Prostate gland (tissue), 2 donors: ENCODE measurements at regions not wholly inside any gene's neighbourhood (a gene's known extent, or its start where the extent isn't known, plus 50 kb on each side); places are given as distances from the start of the nearest gene placed in this dataset.

Experiments used
- POLR2A ChIP-seq: fragments of 450-650 bp; IDR thresholded peaks from one replicate; pipeline ENCODE4 v1.6.1; 2016; ENCODE audit warnings: antibody characterized with exemption, mild to moderate bottlenecking
- TF ChIP-seq, protein P1 (sequence below), 4 experiments: fragments of 200-600 bp in 2 of 4; fragments of 450-650 bp in 2 of 4; sonication (generic) in 2 of 4; IDR thresholded peaks; 1 replicate in 3 of 4; 2 replicates in 1 of 4; pipeline ENCODE4 v1.5.1; 2016 to 2019; ENCODE audit warnings: antibody characterized with exemption in 4 of 4, mild to moderate bottlenecking in 2 of 4, moderate library complexity in 2 of 4

DNA sequence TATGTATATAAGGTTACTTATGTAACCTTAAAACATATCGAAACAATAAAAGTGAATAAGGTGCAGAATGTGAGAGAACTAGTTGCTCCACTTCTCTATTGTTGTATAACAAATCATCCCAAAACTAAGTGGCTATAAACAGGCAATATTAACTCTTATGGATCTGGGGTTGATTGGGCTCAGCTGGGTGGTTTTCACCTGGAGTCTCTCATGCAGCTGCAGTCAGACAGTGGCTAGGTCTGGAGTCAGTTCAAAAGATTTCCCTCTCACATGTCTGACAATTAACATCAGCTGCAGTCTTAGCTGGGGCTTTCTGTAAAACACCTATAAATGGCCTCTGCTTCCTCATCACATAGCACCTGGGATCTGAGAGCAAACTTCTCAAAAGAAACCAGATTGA lies 288.4 kb upstream of the SASH1 start:
- TF ChIP-seq, protein P1, sequence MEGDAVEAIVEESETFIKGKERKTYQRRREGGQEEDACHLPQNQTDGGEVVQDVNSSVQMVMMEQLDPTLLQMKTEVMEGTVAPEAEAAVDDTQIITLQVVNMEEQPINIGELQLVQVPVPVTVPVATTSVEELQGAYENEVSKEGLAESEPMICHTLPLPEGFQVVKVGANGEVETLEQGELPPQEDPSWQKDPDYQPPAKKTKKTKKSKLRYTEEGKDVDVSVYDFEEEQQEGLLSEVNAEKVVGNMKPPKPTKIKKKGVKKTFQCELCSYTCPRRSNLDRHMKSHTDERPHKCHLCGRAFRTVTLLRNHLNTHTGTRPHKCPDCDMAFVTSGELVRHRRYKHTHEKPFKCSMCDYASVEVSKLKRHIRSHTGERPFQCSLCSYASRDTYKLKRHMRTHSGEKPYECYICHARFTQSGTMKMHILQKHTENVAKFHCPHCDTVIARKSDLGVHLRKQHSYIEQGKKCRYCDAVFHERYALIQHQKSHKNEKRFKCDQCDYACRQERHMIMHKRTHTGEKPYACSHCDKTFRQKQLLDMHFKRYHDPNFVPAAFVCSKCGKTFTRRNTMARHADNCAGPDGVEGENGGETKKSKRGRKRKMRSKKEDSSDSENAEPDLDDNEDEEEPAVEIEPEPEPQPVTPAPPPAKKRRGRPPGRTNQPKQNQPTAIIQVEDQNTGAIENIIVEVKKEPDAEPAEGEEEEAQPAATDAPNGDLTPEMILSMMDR (IDR thresholded peaks at IDR 0.05), result no peak
- no peak for TF ChIP-seq POLR2A
